GM12891 (cell line): ENCODE measurements at regions not wholly inside any gene's neighbourhood (a gene's known extent, or its start where the extent isn't known, plus 50 kb on each side); places are given as distances from the start of the nearest gene placed in this dataset.

Experiments used
- DNase-seq: peaks from one replicate; pipeline ENCODE4 v3.0.0; 2011; ENCODE audit warnings: low spot score; ENCODE audit not compliant: insufficient read length
- FAIRE-seq: peaks from 2 replicates; lab custom pipeline; 2011; peaks lifted over from hg19 to GRCh38; lab: Jason Lieb, UNC
- PAX5 ChIP-seq: IDR thresholded peaks from 2 replicates; pipeline ENCODE4 v1.6.1; 2011; ENCODE audit warnings: low read length, moderate library complexity, mild to moderate bottlenecking; ENCODE audit not compliant: insufficient read depth, severe bottlenecking
- POLR2A ChIP-seq: IDR thresholded peaks from 2 replicates; pipeline ENCODE4 v1.6.1; 2011; ENCODE audit warnings: low read depth, low read length, control low read depth
- POLR2AphosphoS5 ChIP-seq: IDR thresholded peaks from 2 replicates; pipeline ENCODE4 v1.6.1; 2011; ENCODE audit warnings: low read depth, low read length, control low read depth
- POU2F2 ChIP-seq: IDR thresholded peaks from 2 replicates; pipeline ENCODE4 v1.6.1; 2011; ENCODE audit warnings: low read depth, mild to moderate bottlenecking, control low read depth, low read length, moderate library complexity
- SPI1 ChIP-seq: IDR thresholded peaks from 2 replicates; pipeline ENCODE4 v1.6.1; 2011; ENCODE audit warnings: low read depth, low read length, control low read depth
- TAF1 ChIP-seq: IDR thresholded peaks from 2 replicates; pipeline ENCODE4 v1.6.1; 2011; ENCODE audit warnings: low read depth, low read length, control low read depth

DNA sequence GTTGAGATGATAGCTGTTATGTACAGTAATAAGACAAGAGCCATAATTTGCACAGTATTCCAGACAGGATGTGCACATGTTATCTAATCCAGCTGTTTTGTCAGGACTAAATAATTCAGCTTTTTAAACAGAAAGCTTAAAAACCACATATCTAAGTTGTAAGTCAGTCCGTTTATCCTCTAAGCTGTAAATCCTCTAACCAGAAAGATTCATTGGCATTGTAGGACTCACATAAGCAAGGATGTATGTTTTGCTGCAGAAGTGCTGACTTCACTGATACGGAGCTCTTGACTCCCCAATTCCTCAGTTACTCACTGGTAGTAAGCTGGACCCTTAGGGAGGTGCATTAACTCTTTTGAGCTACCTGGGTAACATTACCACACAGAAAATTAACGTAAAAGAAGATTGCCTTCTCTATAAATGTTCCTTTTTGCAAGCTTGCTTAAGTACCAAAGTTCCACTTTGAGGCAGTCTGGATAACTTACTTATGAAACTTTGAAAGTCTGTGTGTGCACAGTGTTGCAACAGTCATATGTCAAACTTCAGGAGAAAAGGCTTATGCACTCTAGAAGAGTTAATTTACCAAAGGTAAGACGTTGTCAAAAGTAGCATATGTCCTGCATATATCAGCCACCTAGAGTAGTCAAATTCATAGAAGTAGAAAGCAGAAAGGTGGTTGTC is 58.3 kb upstream of the MAGEB2 start:
- no peak for TF ChIP-seq PAX5
- TF ChIP-seq POLR2AphosphoS5 = no peak
- no peak for TF ChIP-seq POU2F2
- TF ChIP-seq SPI1 = no peak
- no peak for TF ChIP-seq POLR2A
- TF ChIP-seq TAF1 = no peak
- DNase-seq = no peak
- no peak for FAIRE-seq

DNA sequence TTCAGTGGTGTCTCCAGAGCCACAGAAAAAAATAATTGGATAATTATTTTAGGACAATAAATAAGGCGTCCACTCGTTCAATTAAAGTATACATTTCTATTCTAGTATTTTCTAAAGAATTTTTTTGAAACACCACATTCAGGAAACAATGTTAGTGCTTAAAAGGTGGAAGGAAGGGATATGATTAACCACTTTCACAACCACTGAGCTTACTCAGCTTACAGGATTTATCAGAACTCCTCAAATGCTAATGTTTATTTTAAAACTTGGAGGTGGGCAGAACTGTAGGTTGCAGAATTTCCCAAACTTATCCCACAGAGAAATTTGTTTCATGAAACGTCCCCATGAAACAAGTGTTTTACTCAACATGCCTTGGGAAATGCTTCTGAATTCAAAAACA is 54.3 kb upstream of the MAGEB2 start:
- no peak for DNase-seq
- FAIRE-seq = no peak
- TF ChIP-seq POU2F2 (no peak), TAF1 (no peak), PAX5 (no peak), SPI1 (no peak), POLR2A (no peak), POLR2AphosphoS5 (no peak)
